ENCODE measurements at regions not wholly inside any gene's neighbourhood (a gene's known extent, or its start where the extent isn't known, plus 50 kb on each side); places are given as distances from the start of the nearest gene placed in this dataset.

DNA sequence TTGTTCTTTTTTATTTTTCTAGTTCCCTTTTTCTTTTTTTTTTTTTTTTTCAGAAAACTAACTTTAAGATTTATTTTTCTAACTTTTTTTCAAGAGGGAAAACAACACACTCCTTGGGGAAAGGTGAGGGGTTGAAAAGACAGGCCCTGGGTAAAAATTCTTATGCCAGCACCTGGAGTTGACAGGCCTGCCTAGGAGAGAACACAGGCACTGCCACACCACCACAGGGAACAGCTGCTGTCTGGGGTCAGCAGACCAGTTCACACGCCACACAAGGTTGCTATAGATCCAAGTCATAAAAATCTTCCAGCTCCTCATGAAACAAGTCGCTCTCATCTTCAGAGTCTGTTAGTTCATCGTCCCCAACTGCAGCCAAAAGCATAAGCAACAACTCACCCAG lies 246.4 kb downstream of the C12orf50 start:
- no peak for DNase-seq

DNA sequence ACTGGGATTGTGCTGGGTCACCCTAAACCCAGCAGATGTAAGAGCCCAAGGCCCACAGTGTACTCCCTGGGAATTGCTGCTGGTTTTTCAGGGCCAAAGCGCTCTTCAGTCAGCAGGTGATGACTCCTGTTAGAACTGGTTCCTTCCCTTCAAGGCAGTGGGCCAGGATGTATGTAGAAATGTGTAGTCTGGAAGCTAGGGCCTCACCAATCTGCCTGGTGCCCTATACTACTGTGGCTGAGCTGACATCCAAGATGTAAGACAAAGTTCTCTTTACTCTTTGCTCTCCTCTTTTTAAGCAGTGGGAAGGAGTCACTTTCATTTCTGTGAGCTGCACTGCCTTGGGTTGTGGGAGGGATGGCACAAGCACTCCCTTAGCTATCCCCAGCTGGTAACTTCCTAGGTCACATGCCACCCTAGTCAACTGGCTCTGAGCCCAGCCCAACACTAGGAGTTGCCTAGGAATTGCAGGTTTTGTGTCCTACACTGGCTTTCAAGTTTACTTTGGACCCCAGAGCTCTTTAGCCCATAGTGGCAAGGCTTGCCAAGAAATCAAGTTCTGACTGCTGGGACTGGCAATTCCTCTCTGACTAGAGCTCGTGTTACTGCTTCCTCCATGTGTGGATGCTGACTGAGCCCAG lies 249.2 kb downstream of the C12orf50 start:
- DNase-seq, result no peak

DNA sequence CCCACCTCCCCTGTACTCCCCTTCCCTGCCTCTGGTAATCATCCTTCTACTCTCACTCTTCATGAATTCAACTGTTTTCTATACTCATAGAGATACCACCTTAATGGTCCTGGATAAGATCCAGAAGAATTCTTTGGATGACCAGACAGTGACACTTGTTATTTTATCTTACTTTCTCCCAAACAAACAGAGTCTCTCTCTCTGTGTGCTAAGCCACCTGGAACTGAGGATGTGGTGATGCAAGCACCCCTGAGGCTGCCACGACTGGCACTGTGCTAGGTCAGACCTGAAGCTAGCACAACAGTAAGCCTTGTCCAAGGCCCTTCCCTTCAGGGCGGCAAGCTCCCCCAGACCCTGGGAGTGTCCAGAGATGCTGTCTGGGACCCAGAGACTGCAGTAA lies 250.2 kb downstream of the C12orf50 start:
- DNase-seq, result no peak

DNA sequence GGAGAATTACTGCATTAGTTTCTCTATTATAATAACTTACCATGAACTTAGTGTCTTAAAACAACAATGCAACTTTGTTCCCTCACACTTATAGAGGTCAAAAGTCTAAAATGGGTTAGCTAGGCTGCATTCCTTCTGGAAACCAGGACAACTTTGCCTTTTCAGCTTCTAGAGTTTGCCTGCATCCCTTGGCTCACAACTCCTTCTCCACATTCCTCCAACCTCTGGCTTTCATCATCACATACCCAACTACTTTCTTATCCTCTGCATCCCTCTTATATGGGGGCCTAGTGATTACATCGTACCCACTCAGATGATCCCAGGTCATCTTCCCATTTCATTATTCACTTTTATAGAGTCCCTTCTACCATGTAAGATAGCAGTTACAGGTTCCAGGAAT lies 251.1 kb downstream of the C12orf50 start:
- no peak for DNase-seq

DNA sequence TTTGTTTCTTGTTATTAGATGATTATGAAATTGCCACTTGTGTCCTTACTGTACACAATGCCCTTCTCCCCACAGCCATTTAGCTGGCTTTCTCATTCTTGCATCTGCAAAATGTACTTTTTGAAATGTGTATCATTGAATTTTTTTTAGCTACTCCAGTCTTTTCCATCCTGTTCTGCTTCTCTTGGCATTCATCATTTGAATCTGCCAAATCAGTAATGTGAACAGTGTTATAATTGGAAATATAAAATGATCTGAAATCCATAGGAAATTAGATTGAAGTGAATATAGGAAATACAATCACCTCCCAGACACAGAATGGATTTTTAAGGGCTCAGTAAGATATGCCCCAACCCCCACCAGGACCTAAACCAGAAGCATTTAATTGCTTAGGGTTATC lies 253.4 kb downstream of the C12orf50 start:
- DNase-seq, result no peak

DNA sequence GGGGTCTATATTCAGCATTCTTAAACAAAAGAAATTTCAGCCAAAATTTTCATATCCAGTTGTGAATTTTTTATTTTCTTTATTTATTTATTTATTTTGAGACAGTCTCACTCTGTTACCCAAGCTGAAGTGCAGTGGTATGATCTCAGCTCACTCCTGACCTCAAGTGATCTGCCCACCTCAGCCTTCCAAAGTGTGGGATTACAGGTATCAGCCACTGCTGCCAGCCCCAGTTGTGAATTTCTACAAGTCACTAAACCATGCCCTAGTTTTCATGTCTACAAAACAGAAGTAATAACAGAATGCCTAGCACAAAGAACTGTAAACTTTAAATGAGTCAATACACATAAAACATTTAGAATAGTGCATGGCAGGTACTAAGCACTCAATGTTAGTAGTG lies 254.2 kb downstream of the C12orf50 start:
- no peak for DNase-seq

DNA sequence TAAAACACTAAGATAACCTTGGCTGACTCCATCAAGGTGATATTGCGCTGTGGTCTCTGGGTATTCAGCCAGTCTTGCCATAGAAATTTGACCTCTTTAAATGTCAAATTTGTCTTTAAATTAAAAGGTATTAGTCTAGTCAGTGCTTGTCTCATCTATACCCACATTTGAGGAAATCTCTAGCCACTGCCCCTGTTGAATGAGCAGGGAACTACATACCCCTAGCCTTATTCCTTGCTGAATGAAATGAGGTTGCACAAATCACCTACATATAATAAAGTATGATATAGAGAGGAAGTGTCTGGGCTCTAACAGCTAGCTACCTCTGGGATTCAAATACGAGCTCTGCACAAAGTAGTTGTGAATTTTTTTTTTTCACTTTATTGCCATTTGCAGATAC lies 256.8 kb downstream of the C12orf50 start:
- no peak for DNase-seq

DNA sequence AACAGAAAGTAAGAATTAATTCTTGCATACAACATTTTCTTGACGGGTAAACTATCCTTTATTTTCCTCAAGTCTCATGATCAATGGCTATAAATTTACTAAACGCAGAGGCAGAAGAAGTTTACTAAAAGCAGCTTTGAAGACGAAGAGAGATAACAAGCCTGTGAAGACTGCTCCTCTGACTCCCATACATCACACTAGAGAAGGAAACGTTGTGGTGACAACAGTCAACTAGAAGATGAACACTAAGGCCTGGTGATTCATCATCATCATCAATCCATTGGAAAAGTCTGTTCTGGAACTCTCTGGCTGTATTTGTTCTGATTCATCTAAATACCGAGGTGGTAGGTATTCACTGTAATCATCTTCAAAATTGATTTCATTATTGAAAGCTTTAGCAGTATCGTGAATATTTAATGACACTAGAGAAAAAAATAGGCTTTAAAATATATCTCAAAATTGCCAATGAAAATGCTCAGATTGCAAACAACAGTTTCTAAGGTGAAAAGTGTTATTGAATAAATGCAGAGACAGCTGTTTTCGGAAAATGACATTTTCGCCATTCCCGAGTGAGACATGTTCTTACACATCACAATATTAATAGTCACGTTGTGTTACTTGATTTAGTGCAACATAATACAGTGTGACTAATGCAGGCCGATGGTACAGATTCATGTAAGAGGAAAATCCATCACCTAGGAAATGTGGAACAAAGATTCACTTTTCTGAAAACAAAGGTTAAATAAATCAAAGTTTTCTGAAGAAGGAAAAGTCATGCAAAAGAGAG lies 260.5 kb downstream of the C12orf50 start:
- no peak for DNase-seq

DNA sequence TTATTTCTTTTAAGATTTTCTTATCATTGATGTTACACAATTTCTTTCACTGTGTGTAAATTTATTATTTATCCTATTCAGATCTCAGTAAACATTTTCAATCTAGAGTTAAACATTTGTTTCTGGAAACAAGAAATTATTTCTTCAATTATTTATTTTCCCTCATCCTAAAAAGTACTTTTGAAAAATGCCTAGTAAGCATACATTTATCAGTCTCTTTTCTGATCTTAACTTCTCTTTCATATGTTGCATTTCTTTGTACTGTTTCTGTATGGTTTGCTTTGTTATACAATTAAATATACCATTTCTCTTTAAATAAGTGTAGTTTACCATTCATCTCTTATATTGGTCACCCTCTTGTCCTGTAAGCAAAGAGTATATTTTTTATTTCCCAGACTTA lies 263.2 kb downstream of the C12orf50 start:
- DNase-seq, result no peak

DNA sequence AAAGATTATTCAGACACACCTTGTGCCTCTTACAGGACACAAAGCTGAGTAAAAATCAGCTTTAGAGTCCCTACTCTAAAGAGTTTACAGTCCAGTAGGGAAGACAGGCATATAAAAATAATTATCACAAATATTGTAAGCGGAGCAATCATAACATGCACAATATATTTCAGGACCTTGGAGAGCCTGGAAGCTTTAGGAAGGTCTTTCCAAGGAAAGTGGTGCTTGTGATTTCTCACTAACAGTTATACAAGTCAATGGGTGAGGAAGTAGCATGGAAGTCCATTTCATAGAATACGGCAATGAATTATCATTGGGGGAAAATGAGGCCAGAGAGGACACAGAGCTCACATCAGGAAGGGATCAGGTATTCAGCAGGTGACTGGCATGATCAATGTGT lies 268.3 kb downstream of the C12orf50 start:
- no peak for DNase-seq

DNA sequence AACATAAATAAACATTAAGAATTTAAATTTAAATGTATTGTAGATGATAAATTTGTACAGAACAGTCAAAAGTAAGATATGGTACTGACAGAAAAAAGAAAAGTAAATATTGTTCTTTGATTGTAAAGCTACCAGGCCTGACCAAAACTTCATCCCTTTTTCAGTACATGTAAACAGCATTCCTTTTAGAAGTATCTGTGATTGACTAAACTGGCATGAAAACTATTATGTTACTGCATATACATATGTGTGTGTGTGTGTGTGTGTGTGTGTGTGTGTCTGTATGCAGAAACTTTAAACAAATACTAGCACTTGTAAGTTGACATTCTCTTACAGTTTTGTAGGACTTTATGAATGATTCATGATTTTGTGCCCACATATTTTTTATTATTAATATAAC lies 270.9 kb downstream of the C12orf50 start:
- no peak for DNase-seq

DNA sequence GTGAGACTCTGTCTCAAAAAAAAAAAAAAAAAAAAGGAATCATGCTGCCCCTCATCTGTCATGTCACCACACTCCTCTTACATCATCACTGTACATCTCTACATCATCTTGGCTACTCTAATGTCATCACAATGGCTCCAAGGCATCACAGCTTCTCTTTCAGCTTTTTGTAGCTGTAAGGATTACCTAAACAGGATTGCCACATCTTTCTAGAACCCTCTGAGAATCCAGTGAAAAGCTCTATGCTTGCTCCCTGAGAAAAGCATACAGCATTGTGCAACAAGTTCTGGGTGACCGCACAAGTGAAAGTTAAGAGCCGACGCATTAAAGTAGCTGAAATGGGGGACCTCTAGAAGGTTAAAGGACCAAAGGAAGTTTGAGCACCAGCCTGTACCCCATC lies 272.5 kb downstream of the C12orf50 start:
- DNase-seq, result no peak

DNA sequence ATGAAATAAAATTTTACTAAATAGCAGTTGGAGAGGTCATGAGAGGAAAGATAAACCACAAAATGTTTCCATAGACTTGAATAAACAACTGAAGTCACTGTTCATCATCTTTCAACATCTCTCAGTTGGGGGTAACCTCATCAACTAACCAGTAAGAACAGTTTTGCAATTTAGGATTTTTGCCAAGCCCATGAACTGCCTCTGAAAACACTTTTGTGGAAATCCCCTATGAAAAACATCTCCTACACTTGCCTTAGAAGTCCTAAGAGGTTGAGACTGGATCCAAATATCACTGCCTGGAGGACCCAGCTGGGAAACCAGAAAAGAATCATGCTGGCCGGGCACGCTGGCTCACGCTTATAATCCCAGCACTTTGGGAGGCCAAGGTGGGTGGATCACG lies 273.1 kb downstream of the C12orf50 start:
- DNase-seq, result no peak

DNA sequence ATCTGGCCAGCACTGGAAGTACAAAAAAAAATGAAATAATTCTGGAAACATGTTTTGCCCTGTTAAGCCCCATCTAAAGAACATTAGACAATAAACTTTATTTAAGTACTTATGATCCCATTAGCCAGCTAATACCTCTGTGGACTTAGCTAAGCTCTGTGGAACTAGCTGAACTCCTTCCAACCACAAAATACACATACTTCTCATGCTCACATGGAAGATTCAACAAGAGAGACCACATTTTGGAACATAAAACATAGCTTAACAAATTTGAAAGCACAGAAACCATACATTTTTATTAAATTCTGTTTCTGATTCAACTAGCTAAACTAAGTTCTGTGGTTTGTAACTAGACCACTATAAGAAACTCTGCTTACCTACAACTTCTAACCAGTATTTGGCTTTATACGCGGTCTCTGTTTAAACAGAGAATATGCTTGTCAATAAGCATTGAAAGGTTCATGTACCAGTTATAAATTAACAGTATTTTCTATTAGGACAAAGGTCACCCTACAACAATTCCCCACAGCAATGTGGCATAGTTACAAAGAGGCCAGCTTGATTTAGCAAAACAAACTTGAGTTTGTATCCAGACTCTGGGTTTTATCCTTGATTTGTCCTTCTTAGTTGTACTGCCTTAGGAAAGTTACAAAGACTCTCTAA lies 300.1 kb downstream of the C12orf50 start:
- DNase-seq, result no peak

DNA sequence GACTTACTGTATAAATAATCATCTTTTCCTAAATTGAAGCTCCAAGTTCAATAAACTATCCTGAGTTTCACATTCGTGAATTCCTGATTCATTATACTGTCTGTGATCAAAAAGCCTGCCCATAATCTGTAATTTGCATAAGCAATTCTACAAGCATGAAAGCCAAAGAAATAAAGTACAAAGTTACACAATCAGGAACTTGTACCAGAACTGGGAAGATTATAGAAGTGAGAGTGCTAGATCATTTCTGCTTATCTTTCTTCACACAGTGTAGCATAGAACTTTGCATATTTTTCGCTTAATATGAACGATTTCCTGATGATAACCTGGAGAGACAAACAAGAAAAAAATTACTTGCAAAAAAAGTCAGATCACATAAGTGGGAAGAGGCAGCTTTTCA lies 308.2 kb downstream of the C12orf50 start:
- DNase-seq, result no peak

DNA sequence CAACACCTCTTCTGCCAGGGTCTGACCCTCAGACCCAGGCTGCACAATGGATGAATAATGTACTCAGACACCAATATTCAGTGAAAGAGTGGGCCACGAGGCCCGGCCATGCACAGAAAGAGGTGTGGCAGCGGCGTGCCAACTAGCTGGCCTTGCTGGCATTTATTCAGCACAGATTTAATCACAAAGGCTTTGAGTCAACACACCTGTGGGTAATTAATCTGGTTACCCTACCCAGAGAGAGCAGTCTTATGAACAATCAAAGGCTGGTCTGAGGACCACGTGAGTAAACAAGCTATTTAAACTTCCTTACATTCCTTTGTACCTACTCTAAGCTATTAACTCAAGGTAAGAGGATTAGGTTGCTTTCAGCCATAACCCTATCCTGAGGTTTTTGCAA lies 324.8 kb downstream of the C12orf50 start:
- no peak for DNase-seq

DNA sequence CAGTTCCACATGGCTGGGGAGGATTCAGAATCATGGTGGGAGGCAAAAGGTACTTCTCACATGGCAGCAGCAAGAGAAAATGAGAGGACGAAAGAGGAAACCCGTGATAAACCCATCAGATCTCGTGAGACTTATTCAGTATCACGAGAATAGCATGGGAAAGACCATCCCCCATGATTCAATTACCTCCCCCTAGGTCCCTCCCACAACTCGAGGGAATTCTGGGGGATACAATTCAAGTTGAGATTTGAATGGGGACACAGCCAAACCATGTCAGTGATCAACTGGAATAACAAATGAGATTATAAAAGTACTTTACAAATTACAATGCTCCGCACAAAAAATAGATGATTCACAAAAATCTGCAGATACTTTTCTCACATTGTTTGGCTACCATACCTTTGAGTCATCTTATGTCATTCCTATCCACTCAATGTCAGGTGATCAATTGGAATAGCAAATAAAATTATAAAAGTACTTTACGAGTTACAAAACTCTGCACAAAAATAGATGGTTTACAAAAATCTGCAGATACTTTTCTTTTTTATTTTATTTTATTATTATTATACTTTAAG lies 338.9 kb downstream of the C12orf50 start:
- DNase-seq, result no peak

DNA sequence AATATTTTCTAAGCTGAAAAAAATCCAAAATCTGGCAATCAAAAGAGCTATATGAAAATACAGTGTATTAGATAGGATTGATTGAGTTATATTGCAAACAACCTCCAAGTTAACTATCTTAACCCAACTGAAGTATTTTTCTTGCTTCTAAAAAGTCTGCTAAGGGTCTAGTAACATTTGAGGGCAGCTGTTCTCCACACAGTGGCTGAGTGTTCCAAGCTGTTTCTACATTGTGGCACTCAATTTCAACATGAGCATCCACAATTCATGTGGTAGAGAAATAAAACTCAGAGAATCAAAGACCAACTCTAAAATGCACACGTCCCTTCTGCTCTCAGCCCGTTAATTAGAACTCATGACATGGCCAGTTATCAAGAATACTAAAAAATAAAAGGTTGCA lies 340.0 kb downstream of the C12orf50 start:
- no peak for DNase-seq

DNA sequence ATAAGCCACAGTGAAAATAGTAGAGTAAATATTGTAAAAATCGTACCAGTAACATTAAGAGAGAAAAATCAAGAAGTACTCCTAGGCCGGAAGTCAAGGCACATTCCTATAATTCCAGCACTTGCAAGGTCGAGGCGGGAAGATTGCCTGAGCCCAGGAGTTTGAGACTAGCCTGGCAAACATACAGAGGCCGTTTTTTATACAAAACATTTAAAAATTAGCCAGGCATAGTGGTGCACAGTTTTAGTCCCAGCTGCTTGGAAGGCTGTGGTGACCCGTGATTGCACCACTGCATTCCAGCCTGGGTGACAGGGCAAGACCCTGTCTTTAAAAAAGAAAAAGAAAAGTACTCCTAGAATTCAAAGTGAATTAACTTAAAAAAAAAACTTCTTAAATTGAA lies 341.8 kb downstream of the C12orf50 start:
- DNase-seq, result no peak

DNA sequence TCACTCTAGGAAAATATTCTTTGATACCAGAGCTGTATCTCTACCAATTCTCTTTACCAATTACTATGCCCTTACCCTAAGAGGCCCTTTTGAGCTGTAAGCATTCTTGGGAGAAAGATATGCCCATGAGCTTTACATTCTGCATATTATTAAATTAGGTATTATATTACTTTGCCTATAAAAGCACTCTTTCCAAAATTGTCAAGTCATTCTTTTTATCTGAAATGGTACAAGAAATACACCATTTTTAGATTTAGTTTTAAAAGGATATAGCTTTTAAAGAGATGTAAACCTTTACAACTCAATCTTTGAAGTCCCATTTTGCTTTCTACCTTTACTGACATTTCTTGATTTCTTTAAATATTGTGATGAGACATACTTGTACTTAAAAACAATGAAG lies 343.5 kb downstream of the C12orf50 start:
- DNase-seq, result no peak

DNA sequence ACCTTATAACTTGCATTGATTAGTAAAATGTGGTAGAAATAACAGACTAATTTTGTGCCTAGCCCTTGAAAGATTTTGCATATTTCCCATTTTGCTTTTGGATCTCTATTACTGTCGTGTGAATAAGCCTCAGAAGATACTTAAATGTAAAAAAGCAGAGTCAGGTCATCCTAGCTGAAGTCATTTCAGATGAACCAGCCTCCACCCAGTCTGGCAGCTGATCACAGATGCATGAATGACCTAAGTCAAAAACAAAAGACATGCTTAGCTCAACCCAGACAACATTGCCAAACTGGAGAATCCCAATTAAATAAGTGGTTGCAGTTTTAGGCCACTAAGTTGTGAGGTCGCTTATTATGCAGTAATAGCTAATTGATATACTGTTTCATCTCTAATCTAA lies 349.9 kb downstream of the C12orf50 start:
- DNase-seq, result no peak

DNA sequence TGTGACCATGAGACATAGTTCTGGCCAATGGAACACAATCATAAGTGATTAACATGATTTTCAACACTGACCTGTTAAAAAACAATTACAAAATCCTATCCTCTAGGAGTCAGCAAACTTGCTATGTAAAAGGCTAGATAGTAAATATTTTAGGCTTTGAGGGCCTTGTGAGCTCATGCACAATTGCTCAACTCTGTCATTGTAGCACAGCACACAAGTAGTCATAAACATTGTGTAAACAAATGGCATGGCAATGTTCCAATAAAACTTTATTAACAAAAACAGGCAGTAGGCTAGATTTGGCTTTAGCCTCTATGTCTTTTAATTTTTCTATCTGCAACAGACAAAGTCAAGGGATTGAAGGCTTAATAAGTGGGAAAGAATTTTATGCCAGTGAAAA lies 350.7 kb downstream of the C12orf50 start:
- no peak for DNase-seq

DNA sequence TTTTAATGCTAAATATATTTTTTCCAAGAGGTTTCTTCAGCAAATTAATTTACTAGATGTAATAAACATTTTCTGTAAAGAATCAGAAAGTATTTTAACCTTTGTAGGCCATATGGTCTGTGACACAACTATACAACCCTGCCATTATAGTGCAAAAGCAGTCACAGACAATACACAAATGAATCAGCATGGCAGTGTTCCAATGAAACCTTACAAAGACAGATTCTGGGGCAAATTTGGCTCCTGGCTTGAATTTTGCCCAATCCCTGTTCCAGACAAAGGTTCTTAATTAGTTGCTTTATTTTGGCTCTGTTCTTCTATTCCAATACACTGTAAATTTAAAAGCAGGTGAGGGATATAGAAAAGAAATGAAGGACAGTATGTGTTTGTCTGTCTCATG lies 352.5 kb downstream of the C12orf50 start:
- DNase-seq, result no peak

DNA sequence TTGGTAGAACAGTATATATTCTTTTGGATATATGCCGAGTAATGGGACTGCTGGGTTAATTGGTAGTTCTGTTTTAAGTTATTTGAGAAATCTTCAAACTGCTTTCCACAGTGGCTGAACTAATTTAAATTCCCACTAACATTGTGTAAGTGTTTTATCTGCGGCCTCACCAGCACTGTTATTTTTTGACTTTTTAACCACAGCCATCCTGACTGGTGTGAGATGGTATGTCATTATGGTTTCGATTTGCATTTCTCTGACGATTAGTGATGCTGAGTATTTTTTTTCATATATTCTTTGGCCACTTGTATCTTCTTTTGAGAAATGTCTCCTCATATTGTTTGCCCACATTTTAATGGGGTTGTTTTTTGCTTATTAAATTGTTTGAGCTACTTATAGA lies 357.4 kb downstream of the C12orf50 start:
- no peak for DNase-seq
